NCI-H748 treated with DMSO at 0.1 percent for 48 hours (cell line): ENCODE measurements at regions not wholly inside any gene's neighbourhood (a gene's known extent, or its start where the extent isn't known, plus 50 kb on each side); places are given as distances from the start of the nearest gene placed in this dataset.
"Not testable (repeated sequence)": the region's sequence is repeated elsewhere in the genome, so short reads cannot be mapped to it uniquely, and the experiment has no call there.

ENCODE experiments used
- DNase-seq: peaks from one replicate; lab custom pipeline; 2025; lab: John Stamatoyannopoulos, UW

DNA sequence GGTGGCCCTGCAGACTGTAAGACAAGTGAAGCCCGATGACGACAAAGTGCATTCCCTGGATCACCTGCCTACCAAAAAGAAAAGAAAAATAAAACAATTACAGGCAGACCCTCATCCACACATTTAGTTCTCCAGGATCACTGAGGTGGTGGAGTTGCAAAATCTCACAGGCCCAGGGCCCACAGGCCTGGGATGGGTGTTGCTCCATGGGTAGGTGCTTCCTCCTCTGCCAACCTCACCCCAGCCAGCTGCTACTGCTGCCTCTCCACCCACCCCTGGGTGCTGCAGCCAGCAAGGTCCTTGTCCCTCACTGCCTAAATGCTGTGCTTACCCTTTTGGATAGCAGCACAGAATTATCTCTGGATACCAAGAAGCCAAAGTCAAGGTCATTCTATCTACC is 146.4 kb upstream of the GALNT2 start:
- DNase-seq = no peak

DNA sequence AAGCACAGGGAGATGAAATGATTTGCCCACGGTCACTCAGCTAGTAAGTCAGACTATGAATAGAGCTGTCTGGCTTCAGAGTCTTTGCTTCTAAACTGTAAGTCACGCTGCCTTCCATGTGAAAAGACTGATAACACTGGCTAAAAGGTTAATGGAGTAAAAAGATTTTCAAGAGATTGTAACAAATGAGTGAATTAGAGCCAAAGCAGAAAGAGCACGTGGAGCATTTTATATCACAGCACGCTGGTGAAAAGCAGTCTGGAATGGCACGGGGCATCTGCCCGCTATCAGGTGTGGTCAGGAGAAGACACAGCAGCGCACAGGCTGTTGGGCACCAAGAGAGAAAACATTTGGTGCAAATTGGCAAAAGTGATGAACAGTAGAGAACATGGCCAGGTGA is 144.8 kb upstream of the GALNT2 start:
- no peak for DNase-seq

DNA sequence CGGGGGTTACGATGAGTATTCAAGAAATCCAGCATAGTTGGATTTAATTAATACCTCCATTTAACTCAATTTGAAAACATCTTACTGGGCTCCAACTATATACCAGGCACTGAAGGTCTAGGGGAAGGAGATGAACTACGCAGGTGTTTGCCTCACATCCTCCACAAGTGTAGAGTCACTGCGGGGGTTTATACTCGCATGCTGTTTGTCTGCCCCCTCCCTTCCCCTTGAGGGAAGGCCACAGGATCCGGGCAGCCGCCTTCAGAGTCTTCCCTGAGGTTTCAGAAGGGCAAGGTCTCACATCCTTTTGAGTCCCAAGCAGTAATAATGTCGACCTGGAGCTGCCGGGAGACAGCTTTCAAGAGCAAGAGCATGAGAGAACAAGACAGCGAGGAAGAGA is 142.4 kb upstream of the GALNT2 start:
- no peak for DNase-seq

DNA sequence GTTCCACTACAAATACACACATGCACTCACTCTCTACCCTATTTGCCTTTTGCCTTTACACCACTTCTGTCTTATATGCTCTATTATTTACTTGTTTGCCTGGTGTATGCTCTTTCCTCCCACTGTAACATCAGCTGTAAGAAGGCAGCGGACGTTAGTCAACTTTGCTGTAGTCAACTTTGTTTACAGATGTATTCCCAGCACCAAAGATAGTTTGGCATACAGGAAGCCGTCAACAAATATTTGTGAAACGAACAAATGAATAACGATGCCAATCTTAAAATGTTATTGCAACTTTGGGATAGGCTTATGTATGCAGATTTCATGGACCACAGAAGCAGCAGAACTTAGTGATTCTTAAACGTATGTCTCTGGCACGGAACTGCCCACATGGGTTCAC is 138.3 kb upstream of the GALNT2 start:
- no peak for DNase-seq

DNA sequence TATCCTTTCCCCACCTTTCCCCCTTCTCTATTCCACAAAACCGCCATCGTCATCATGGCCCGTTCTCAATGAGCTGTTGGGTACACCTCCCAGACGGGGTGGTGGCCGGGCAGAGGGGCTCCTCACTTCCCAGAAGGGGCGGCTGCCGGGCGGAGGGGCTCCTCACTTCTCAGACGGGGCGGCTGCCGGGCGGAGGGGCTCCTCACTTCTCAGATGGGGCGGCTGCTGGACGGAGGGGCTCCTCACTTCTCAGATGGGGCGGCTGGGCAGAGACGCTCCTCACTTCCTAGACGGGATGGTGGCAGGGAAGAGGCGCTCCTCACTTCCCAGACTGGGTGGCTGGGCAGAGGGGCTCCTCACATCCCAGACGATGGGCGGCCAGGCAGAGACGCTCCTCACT is 135.3 kb upstream of the GALNT2 start:
- DNase-seq = not testable (repeated sequence)

DNA sequence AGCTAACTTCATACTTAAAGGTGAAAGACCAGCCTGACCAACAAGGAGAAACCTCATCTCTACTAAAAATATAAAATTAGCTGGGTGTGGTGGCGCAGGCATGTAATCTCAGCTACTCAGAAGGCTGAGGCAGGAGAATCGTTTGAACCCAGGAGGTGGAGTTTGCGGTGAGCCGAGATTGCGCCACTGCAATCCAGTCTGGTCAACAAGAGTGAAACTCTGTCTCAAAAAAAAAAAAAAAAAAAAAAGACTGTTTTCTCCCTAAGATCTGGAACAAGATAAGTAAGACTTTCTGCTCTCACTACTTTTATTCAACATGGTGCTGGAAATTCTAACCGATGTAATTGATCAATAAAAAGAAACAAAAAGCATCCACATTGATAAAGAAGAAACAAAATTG is 131.9 kb upstream of the GALNT2 start:
- DNase-seq = not testable (repeated sequence)

DNA sequence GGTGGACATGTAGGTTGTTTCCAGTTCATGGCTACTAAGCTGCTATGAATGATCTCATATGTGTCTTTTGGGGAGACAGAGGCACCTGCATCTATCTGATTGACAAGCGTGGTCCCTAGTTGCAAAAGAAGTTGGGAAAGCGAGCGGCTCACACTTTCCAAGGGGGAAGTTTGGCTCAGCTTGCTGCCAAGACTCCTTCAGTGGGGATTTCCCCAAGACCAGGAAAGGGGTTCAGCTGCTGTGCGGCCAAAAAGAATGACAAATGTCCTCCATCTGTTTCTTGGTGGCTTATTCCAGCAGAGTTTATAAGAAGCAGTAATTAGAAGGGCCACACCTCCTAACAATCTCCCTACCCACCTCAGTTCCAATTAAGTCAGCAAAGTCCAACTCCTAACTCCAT is 128.5 kb upstream of the GALNT2 start:
- DNase-seq = no peak

DNA sequence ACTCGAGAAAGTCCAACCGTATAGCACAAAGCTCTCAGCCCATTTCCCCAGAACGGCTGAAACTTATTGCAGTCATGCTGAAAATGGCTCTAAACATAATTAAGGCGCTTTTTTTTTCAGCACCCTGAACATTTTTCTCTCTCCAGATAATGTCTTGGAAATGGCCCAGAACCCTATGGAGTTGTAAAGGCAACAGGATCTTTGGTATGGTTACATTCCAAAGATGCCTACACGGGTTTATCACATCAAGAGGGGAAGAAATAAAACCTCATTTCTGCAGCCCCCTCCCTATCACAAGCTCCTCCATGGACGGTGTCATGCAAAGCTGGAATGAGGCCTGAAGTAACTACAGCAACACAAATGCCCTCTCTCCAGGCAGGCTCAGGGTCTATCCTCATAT is 126.4 kb upstream of the GALNT2 start:
- no peak for DNase-seq

DNA sequence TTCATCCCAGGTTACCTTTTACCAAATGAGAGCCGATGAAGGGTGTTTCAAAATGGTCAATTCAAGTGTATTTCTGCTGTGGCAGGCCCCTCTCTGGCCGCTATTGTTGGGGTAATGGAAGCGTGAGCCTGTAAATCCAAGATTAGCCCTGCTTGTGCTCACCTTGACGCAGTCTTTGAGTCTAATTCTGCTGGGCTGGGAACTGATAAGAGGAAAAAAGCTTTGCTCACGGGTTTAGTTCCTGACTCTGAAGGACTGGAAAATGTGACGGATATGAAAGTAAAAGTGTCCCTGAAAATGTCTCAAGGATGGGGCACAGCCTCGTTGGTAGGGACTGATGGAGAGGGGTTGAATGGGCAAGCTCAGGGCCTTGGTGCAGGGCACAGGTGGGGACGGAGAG is 125.9 kb upstream of the GALNT2 start:
- DNase-seq = no peak

DNA sequence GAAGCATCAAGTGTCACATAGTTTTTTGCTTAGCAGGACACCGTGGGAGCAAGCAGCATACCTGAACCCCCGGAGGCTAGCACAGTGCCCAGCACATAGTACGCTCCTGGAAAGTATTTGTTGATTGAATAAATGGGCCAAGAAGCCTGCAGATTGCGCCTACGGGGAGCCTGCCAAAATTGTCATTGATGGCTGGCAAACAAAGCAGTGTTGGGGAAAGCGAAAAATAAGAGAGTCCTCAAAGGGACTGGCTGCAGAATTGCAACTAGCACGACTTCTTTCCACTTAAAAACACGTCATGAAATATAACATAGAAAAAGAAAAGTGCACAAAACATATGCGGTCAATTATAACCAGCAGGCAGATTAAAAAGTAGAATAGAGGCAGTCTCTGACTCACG is 125.2 kb upstream of the GALNT2 start:
- DNase-seq = no peak

DNA sequence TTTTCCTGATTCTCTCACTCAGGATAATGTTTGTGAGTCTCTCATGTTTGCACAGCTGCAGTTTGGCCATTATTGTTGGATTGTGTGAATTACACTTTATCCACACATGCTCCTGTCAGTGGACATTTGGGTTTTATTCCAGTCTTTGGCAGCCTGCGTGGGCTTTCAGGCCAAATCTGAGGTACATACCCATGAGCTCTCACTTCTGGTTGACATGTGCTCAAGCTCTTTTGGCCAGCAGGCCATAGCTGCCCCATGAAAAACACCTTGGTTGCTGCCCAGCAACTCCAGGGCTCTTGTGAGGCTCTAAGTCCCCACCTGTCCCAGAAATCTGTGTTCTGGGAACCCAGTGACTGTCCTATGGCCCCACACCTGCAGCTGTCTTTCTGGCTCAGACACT is 124.5 kb upstream of the GALNT2 start:
- peak; percentile 65 for DNase-seq

DNA sequence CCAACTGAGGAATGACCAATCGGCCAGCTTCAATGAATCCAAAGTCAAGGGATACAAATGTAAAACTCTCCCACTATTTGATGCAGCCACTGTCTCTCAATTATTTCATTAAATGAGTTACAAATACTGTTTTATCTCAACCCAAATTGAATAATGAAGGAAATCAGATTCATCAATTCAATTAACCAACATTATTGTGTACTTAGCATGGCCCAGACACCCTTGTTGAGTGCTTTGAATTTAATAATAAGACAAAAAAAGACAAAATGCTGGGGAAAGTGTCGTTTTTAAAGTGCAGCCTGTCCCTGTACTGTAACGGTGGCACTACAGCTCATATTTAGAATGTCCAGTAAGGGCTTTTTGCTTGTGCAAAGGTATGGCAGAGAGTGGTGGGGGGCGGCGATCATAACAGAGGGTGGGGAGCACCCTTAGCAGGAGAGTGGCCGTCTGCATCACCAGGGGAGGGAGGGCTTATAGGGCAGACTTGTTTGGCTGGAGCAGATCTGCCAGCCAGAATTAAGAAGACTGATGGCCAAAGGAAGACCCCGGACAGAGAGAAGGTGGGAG is 123.8 kb upstream of the GALNT2 start:
- no peak for DNase-seq

DNA sequence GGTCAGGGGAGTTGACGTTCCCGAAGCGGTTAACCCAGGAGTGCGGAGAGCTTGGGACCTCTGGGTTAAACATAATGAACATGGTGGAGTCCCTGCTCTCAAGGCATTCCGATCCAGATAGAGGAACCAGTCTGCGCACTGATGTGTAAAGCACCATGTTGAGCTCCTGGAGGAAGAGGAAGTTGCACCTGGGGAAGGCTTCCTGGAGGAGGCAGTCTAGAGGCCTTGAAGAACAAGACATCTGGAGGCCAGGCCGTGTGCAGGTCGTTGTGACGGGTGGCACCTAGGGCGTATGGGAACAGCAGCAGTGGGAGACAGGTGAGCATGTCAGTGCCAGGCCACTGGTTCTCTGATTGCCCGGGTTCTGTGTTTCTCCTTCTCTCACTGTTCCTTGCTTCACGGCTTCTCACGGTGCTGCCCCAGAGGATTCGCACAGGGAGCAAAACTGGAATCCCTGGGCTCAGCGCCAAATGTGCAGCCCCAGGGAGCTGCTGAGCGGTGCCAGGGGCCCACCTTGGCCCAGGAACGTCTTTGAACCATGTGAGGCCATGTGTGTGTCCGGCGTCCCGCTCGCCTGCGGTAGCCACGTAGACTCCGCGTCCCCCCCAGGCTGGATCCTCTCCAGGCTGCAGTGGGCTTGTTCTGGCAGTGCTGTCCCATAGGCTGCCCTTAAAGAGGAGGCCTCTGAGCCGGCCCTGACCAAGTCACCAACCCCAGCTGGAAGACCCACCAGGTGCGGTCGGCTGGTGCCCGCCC is 122.9 kb upstream of the GALNT2 start:
- DNase-seq = no peak

DNA sequence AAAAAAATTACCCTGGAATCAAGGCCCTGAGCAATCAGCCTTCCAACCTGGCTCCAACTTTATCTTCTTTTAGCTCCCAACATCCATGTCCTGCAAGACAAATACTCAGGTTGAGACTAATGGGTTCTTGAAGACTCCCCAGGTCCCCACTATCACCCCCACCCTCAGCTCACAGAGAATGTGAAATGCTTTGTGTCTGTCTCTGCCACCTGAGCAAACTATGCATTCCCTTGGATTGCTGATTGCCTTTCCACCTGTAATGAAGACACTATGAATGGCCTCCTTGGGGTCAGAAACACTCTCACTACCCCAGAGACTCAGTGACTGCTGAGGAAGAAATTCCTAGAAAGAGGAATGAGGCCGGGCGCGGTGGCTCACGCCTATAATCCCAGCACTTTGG is 121.2 kb upstream of the GALNT2 start:
- no peak for DNase-seq

DNA sequence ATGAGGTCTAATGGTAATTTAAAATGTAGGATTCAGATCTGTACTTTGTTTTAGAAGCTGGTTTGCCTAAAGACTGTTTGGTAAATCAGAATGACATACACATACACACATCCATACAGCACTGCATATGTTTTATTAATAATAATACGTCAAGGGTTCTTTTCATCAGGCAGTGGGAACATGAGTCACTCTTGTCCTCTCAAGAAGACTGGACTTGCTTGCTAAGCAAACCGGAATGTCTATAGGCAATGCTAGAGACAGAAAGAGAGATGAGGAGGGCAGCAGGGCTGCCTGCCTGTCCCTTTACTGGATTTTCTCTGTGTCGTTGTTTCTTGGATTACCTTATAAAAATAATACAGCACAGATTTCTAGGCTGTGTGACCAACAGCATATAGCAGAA is 119.1 kb upstream of the GALNT2 start:
- no peak for DNase-seq

DNA sequence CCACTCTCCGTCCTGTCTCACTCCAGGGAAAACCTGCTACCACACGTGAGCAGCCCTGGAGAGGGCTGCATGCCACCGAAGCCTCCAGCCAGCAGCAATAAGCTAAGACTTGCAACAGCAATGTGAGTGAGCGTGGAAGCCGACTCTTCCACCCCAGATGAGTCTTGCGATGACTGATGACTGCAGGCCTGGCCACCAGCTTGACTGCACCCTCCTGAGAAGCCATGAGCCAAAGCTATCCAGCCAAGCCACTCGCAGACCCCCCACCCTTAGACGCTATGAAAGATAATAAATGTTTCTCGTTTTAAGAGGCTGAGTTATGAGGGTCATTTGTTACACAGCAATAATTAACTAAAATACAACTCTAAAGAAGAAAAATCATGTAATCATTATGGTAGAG is 118.6 kb upstream of the GALNT2 start:
- DNase-seq = no peak

DNA sequence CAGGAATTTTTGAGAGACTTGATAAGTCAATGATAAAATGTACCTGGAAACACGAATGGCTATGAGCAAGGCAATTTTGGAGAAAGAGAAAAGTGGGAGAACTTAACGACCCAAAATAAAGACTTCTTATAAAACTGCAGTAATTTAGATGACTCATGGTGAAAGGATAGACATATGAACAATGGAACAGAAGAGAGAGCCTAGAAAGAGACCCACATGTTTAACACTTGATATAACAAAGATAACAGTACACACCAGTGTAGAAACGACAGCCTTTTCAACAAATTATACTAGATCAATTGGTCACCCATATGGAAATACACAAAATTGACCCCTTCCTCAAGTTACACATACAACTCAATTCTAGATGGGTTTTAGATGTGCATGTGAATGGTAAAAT is 117.5 kb upstream of the GALNT2 start:
- no peak for DNase-seq

DNA sequence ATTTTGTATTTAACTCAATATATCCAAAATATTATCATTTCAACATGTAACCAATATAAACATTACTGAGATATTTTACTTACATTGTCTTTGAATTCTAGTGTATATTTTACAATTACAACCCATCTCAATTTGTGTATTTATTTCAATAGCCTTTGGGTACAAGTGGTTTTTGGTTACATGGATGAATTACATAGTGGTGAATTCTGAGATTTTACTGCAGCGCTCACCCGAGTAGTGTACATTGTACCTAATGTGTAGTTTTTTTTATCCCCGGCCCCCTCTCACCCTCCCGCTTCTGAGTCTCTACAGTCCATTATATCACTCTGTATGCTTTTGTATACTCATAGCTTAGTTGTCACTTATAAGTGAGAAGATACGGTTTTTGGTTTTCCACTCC is 117.0 kb upstream of the GALNT2 start:
- DNase-seq = peak; percentile 2

DNA sequence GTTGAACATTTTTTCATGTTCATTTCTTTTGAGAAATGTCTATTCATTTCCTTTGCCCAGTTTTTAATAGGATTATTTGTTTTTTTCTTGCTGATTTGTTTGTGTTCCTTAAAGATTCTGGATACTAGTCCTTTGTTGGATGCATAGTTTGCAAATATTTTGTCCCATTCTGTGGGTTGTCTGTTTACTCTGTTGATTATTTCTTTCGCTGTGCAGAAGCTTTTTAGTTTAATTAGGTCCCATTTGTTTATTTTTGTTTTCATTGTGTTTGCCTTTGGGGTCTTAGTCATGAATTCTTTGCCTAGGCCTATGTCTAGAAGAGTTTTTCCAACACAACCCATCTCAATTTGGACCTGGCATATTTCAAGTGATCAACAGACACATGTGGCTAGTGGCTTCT is 116.1 kb upstream of the GALNT2 start:
- no peak for DNase-seq

DNA sequence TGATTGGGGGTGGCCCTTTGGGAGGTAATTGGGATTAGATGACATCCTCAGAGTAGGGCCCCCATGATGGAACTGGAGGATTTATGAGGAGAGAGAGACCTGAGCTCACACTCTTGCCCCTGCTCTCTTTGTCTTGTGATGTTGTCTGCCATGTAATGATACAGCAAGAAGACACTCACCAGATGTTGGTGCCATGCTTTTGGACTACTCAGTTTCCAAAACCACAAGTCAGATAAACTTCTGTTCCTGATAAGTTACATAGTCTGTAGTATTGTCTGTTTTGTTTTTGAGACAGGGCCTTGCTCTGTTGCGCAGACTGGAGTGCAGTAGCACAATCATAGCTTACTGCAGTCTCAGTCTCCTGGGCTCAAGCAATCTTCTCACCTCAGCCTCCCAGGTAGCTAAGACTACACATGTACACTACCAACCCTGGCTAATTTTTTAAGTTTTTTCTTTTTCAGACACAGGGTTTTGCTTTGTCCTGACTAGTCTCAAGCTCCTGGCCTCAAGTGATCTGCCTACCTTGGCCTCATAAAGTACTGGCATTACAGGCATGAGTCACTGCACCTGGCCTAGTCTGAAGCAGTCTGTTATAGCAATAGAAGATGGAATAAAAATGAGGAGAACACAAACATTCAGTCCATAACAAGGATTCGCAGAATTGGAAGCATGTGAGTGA is 115.0 kb upstream of the GALNT2 start:
- no peak for DNase-seq

DNA sequence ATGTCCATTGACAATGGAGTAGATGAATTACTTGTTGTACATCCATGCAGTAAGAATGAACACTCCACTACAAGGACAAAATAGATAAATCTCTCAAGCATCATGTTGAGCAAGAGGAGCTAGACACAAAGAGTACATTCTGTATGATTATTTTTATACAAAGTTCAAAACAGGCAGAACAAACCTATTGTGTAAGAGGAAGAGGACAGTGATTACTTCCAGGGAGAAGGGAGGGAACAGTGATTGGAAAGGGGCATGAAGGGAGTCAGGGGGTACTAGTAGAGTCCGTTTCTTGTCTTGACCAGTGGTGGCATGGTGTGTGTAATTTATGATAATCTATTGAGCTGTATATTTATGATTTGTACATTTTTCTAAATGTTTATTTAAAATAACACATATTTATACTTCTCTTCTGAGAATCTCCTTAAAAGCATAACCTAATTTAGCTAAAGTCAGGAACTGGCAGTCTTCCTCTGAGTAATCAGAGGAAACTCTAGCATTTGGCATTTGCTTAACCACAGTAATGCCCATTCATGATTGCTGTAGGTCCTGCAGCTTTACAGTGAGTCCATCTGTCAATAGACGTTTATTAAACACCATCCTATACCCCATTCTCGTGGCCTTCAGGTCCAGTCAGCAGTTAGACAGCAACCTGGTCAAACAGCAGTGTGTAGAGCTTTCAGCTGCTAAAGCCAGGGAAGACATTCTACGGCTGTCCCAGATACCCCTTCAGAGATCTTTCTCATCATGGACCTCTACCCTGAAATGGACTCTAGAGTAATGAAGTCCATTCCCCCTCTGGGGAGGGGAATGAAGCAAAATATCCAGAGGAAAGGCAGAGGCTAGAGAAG is 114.1 kb upstream of the GALNT2 start:
- no peak for DNase-seq

DNA sequence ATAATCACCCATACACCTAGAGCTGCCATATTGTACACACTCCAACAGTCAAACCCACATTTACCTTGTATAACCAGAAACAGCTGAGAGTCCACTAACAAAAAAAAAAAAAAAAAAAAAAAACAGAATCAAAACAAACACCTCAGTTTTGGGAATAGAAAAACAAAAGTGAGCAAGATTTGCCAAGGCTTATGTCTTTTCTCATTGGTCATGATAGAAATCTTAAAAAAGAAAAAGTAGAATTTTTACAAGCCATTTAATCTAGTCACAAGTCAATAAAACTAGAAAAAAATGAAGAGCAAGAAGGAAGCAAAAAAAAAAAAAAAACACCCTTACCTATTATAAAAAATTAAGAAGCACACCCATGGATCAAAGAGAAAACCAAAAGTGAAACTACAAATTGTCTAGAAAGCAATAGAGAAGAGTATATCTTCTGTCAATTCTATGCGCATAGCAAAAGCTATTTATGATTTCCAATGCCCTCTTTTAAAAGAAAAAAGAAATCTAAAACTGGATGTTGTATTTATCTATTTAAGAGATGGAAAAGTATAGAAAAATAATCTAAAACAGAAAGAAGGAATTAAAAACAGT is 113.2 kb upstream of the GALNT2 start:
- no peak for DNase-seq
